Adrenal gland (tissue), 5 donors: ENCODE measurements at regions not wholly inside any gene's neighbourhood (a gene's known extent, or its start where the extent isn't known, plus 50 kb on each side); places are given as distances from the start of the nearest gene placed in this dataset.
"Not testable (repeated sequence)": the region's sequence is repeated elsewhere in the genome, so short reads cannot be mapped to it uniquely, and the experiment has no call there.

ENCODE experiments used
- CTCF ChIP-seq, 6 experiments: fragments of 450-650 bp in 4 of 6; fragments of 200-600 bp in 2 of 6; sonication (generic) in 1 of 6; IDR thresholded peaks; 1 replicate in 5 of 6; 2 replicates in 1 of 6; pipeline versions ENCODE4 v1.5.1 to v1.8.0; 2016 to 2021; ENCODE audit warnings: antibody characterized with exemption in 6 of 6, mild to moderate bottlenecking in 2 of 6, moderate library complexity in 1 of 6
- POLR2A ChIP-seq, 2 donors: fragments of 450-650 bp; IDR thresholded peaks; one replicate each; pipeline ENCODE4 v1.6.1; 2017; ENCODE audit warnings: antibody characterized with exemption in 2 of 2, mild to moderate bottlenecking in 2 of 2, moderate library complexity in 1 of 2
- donor health status: DM: no; HTN: no; CAD: no.

- TF ChIP-seq CTCF, POLR2A (IDR thresholded peaks at IDR 0.05): not testable (repeated sequence)
These were observed 1093.6 kb downstream of the TYW1 start for GRCh38 chr7:68090256-68090655.
